Osteoblast (primary cell): ENCODE measurements at regions not wholly inside any gene's neighbourhood (a gene's known extent, or its start where the extent isn't known, plus 50 kb on each side); places are given as distances from the start of the nearest gene placed in this dataset. TPM values are rescaled to one million over a fixed set of nuclear protein-coding genes. Genes with fewer than 3 reads are reported as not detected.

Experiments
- DNase-seq: peaks from one replicate; pipeline ENCODE4 v3.0.0; 2011; ENCODE audit warnings: low spot score, mixed read lengths; ENCODE audit not compliant: insufficient read length; ENCODE audit errors: missing footprints
- H2AFZ ChIP-seq: 2 replicates; pipeline ENCODE4 v1.6.0; 2011; ENCODE audit warnings: mild to moderate bottlenecking, low read length
- H3K27ac ChIP-seq: 2 replicates; pipeline ENCODE4 v1.5.1; 2011; ENCODE audit warnings: mild to moderate bottlenecking, low read depth, low read length, moderate library complexity
- H3K27me3 ChIP-seq: 2 replicates; pipeline ENCODE4 v1.6.0; 2012; ENCODE audit warnings: mild to moderate bottlenecking, control low read depth, inconsistent platforms, low read length, moderate library complexity; ENCODE audit not compliant: insufficient read depth
- H3K36me3 ChIP-seq: 2 replicates; pipeline ENCODE4 v1.5.1; 2011; ENCODE audit warnings: mild to moderate bottlenecking, low read length, control low read depth, moderate library complexity; ENCODE audit not compliant: insufficient read depth
- H3K4me1 ChIP-seq: 2 replicates; pipeline ENCODE4 v1.5.1; 2011; ENCODE audit warnings: mild to moderate bottlenecking, low read length, control low read depth, moderate library complexity; ENCODE audit not compliant: insufficient read depth
- H3K4me2 ChIP-seq: 2 replicates; pipeline ENCODE4 v1.6.0; 2011; ENCODE audit warnings: mild to moderate bottlenecking, low read length; ENCODE audit not compliant: insufficient read depth
- H3K4me3 ChIP-seq: fragments of 200-600 bp; sonication (generic); 3 replicates; pipeline ENCODE4 v1.5.1; 2012; ENCODE audit warnings: mild to moderate bottlenecking, low read length, inconsistent platforms; ENCODE audit not compliant: insufficient read depth
- H3K79me2 ChIP-seq: 2 replicates; pipeline ENCODE4 v1.6.0; 2012; ENCODE audit warnings: mild to moderate bottlenecking, low read length, control low read depth, inconsistent platforms; ENCODE audit not compliant: insufficient read depth
- H3K9me3 ChIP-seq: 2 replicates; pipeline ENCODE4 v1.5.1; 2011; ENCODE audit warnings: low read depth, low read length, control low read depth
- H4K20me1 ChIP-seq: 2 replicates; pipeline ENCODE4 v1.6.0; 2012; ENCODE audit warnings: mild to moderate bottlenecking, low read length, control low read depth; ENCODE audit not compliant: insufficient read depth
- CTCF ChIP-seq: IDR thresholded peaks from 2 replicates; pipeline ENCODE4 v1.5.1; 2011; ENCODE audit warnings: mild to moderate bottlenecking, low read depth, low read length, moderate library complexity; ENCODE audit errors: extremely low read depth
- small RNA-seq: library from RNA; depleted of rRNA; stranded (forward); fragments of <200 nt; gene quantifications from one replicate; pipeline ENCODE3, GENCODE V24; 2012

- H3K27me3 ChIP-seq = no peaks in the 10 kb centered on the region
- DNase-seq = no peak
- H3K4me1 ChIP-seq = no peaks in the 10 kb centered on the region
- H3K27ac ChIP-seq = no peak overlapping the region
- no peaks in the 10 kb centered on the region for H4K20me1 ChIP-seq
- no peak for TF ChIP-seq CTCF
- H2AFZ ChIP-seq = no peak overlapping the region
- H3K4me2 ChIP-seq = no peak overlapping the region
- no peaks in the 10 kb centered on the region for H3K79me2 ChIP-seq
- H3K36me3 ChIP-seq = no peaks in the 10 kb centered on the region
- no peak overlapping the region for H3K4me3 ChIP-seq
- H3K9me3 ChIP-seq = no peaks in the 10 kb centered on the region
Observed at GRCh38 chr7:18444826-18445225, 50.7 kb upstream of the HDAC9 start.

GRCh38 chr7:18445483-18445882 lies 50.1 kb upstream of the HDAC9 start:
- Histone ChIP-seq H3K4me3 (no peak overlapping the region), H3K4me1 (no peaks in the 10 kb centered on the region), H3K27ac (no peak overlapping the region), H3K27me3 (no peaks in the 10 kb centered on the region), H3K4me2 (no peak overlapping the region), H4K20me1 (no peaks in the 10 kb centered on the region), H3K36me3 (no peaks in the 10 kb centered on the region), H3K9me3 (no peaks in the 10 kb centered on the region), H3K79me2 (no peaks in the 10 kb centered on the region), H2AFZ (no peak overlapping the region)
- TF ChIP-seq CTCF = no peak
- no peak for DNase-seq

Small RNA genes in the stretch of these regions (small RNA-seq; reads per million reads assigned to genes)
- gene MIR1302-6 = not detected
